Esophagus muscularis mucosa (tissue), 3 donors: ENCODE measurements at regions not wholly inside any gene's neighbourhood (a gene's known extent, or its start where the extent isn't known, plus 50 kb on each side); places are given as distances from the start of the nearest gene placed in this dataset.

Source experiments
- POLR2A ChIP-seq: fragments of 450-650 bp; IDR thresholded peaks from one replicate; pipeline ENCODE4 v1.6.1; 2017; ENCODE audit warnings: antibody characterized with exemption, moderate library complexity, mild to moderate bottlenecking, low read depth
- TF ChIP-seq, protein P1 (sequence below), 3 experiments: fragments of 200-600 bp in 2 of 3; fragments of 450-650 bp in 1 of 3; sonication (generic) in 2 of 3; IDR thresholded peaks; one replicate each; pipeline ENCODE4 v1.5.1; 2017 to 2019; ENCODE audit warnings: antibody characterized with exemption in 3 of 3, mild to moderate bottlenecking in 2 of 3, moderate library complexity in 1 of 3

- TF ChIP-seq, protein P1, sequence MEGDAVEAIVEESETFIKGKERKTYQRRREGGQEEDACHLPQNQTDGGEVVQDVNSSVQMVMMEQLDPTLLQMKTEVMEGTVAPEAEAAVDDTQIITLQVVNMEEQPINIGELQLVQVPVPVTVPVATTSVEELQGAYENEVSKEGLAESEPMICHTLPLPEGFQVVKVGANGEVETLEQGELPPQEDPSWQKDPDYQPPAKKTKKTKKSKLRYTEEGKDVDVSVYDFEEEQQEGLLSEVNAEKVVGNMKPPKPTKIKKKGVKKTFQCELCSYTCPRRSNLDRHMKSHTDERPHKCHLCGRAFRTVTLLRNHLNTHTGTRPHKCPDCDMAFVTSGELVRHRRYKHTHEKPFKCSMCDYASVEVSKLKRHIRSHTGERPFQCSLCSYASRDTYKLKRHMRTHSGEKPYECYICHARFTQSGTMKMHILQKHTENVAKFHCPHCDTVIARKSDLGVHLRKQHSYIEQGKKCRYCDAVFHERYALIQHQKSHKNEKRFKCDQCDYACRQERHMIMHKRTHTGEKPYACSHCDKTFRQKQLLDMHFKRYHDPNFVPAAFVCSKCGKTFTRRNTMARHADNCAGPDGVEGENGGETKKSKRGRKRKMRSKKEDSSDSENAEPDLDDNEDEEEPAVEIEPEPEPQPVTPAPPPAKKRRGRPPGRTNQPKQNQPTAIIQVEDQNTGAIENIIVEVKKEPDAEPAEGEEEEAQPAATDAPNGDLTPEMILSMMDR (IDR thresholded peaks at IDR 0.05): no peak
- no peak for TF ChIP-seq POLR2A
Measured at GRCh38 chr11:88040148-88040496, 135.1 kb downstream of the RAB38 start.
